ENCODE measurements at regions not wholly inside any gene's neighbourhood (a gene's known extent, or its start where the extent isn't known, plus 50 kb on each side); places are given as distances from the start of the nearest gene placed in this dataset.

DNA sequence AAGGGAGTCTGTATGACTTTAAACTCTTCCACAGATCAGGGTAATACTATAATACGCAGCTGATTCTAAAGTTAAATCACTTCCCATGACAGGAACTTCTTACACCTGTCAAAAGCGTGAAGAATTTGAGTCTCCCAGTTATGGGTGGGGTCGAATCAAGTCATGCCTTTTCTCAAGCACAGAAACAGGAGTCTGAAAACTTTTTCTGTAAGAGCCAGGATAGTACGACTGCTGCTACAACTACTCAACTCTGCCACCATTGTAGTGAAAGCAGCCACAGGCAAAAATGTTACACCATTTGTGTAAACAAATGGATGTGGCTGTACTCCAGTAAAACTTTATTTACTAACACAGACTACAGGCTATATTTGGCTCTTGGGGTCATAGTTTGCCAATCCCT lies 90.3 kb downstream of the DUSP6 start:
- TF ChIP-seq, protein P1, sequence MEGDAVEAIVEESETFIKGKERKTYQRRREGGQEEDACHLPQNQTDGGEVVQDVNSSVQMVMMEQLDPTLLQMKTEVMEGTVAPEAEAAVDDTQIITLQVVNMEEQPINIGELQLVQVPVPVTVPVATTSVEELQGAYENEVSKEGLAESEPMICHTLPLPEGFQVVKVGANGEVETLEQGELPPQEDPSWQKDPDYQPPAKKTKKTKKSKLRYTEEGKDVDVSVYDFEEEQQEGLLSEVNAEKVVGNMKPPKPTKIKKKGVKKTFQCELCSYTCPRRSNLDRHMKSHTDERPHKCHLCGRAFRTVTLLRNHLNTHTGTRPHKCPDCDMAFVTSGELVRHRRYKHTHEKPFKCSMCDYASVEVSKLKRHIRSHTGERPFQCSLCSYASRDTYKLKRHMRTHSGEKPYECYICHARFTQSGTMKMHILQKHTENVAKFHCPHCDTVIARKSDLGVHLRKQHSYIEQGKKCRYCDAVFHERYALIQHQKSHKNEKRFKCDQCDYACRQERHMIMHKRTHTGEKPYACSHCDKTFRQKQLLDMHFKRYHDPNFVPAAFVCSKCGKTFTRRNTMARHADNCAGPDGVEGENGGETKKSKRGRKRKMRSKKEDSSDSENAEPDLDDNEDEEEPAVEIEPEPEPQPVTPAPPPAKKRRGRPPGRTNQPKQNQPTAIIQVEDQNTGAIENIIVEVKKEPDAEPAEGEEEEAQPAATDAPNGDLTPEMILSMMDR (IDR thresholded peaks at IDR 0.05) = no peak
- TF ChIP-seq POLR2A (IDR thresholded peaks at IDR 0.05) = no peak

Data from ovary (tissue), 3 donors.